ENCODE measurements at regions not wholly inside any gene's neighbourhood (a gene's known extent, or its start where the extent isn't known, plus 50 kb on each side); places are given as distances from the start of the nearest gene placed in this dataset.

GRCh38 chr5:117143406-117143805 lies 568.8 kb upstream of the SEMA6A start:
- no peak overlapping the region for H3K27ac ChIP-seq
- no peaks in the 10 kb centered on the region for H3K27me3 ChIP-seq
- TF ChIP-seq, protein P1, sequence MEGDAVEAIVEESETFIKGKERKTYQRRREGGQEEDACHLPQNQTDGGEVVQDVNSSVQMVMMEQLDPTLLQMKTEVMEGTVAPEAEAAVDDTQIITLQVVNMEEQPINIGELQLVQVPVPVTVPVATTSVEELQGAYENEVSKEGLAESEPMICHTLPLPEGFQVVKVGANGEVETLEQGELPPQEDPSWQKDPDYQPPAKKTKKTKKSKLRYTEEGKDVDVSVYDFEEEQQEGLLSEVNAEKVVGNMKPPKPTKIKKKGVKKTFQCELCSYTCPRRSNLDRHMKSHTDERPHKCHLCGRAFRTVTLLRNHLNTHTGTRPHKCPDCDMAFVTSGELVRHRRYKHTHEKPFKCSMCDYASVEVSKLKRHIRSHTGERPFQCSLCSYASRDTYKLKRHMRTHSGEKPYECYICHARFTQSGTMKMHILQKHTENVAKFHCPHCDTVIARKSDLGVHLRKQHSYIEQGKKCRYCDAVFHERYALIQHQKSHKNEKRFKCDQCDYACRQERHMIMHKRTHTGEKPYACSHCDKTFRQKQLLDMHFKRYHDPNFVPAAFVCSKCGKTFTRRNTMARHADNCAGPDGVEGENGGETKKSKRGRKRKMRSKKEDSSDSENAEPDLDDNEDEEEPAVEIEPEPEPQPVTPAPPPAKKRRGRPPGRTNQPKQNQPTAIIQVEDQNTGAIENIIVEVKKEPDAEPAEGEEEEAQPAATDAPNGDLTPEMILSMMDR (IDR thresholded peaks at IDR 0.05): no peak
- no peak for DNase-seq
- no peaks in the 10 kb centered on the region for H3K4me1 ChIP-seq
- no peaks in the 10 kb centered on the region for H3K36me3 ChIP-seq
- no peak for ATAC-seq
- no peaks in the 10 kb centered on the region for H3K9me3 ChIP-seq
- H3K4me3 ChIP-seq: no peak overlapping the region
- intact Hi-C loops (cut with DNase I): no loop called here

DNA sequence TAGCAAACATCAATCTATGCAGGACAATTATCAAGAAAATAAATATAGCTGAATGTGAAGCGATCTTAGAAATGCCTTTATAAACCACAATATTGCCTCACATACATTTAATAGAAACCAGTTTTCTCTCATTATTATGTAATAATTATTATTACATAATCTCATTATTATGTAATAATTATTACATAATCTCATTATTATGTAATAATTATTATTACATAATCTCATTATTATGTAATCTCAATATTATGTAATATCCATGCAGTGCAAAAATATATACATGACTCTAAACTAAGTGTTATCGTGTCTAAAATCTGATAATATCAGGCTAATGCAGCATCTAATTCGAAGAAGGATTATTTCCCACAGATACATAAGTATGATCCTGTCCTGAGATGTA lies 563.9 kb upstream of the SEMA6A start:
- no peaks in the 10 kb centered on the region for H3K4me1 ChIP-seq
- TF ChIP-seq, protein P1 (IDR thresholded peaks at IDR 0.05): no peak
- no peaks in the 10 kb centered on the region for H3K36me3 ChIP-seq
- no peaks in the 10 kb centered on the region for H3K27me3 ChIP-seq
- H3K27ac ChIP-seq: no peak overlapping the region
- no peak overlapping the region for H3K4me3 ChIP-seq
- DNase-seq (no peak), ATAC-seq (no peak)
- H3K9me3 ChIP-seq: no peaks in the 10 kb centered on the region
- intact Hi-C loops (cut with DNase I): no loop called here

DNA sequence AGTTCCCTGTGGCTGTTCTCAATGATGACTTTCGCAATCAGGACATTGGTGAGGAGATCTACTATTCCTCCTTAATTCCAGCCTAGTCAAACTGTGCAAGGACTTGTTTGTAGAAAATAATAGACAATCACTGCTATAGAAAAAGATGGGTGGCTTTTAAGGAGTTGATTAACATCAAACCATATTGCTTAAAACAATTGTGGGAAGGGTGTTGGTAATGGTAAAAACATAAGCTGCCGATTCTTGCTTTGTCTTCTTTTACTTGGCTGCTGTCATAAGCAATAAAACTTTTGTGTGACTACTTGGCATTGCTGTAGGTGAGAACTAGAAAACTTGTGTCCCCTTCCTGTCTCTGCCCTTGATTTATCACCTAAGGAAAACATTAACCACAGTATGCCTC lies 561.2 kb upstream of the SEMA6A start:
- Histone ChIP-seq H3K27ac (no peak overlapping the region), H3K27me3 (no peaks in the 10 kb centered on the region), H3K4me3 (no peak overlapping the region), H3K4me1 (no peaks in the 10 kb centered on the region), H3K36me3 (no peaks in the 10 kb centered on the region), H3K9me3 (no peaks in the 10 kb centered on the region)
- TF ChIP-seq, protein P1 (IDR thresholded peaks at IDR 0.05): no peak
- DNase-seq: no peak
- no peak for ATAC-seq
- intact Hi-C loops (cut with DNase I): no loop called here

GRCh38 chr5:117133198-117133597 lies 558.6 kb upstream of the SEMA6A start:
- TF ChIP-seq, protein P1 (IDR thresholded peaks at IDR 0.05): no peak
- no peak overlapping the region for H3K27ac ChIP-seq
- DNase-seq: no peak
- intact Hi-C loops (cut with DNase I): no loop called here
- H3K36me3 ChIP-seq: no peaks in the 10 kb centered on the region
- H3K4me3 ChIP-seq: no peak overlapping the region
- H3K9me3 ChIP-seq: no peaks in the 10 kb centered on the region
- no peaks in the 10 kb centered on the region for H3K27me3 ChIP-seq
- no peak for ATAC-seq
- no peaks in the 10 kb centered on the region for H3K4me1 ChIP-seq

GRCh38 chr5:117131876-117132275 lies 557.3 kb upstream of the SEMA6A start:
- no peaks in the 10 kb centered on the region for H3K9me3 ChIP-seq
- TF ChIP-seq, protein P1 (IDR thresholded peaks at IDR 0.05): no peak
- no peak overlapping the region for H3K27ac ChIP-seq
- DNase-seq (no peak), ATAC-seq (no peak)
- H3K36me3 ChIP-seq: no peaks in the 10 kb centered on the region
- no peaks in the 10 kb centered on the region for H3K4me1 ChIP-seq
- intact Hi-C loops (cut with DNase I): no loop called here
- H3K27me3 ChIP-seq: no peaks in the 10 kb centered on the region
- H3K4me3 ChIP-seq: no peak overlapping the region

- Histone ChIP-seq H3K36me3 (no peaks in the 10 kb centered on the region), H3K4me1 (no peaks in the 10 kb centered on the region), H3K27ac (no peak overlapping the region), H3K9me3 (no peaks in the 10 kb centered on the region), H3K4me3 (no peak overlapping the region), H3K27me3 (no peaks in the 10 kb centered on the region)
- DNase-seq: no peak
- TF ChIP-seq, protein P1 (IDR thresholded peaks at IDR 0.05): no peak
- intact Hi-C loops (cut with DNase I): no loop called here
- ATAC-seq: no peak
Observed at GRCh38 chr5:117131048-117131679, 556.5 kb upstream of the SEMA6A start.
